ENCODE measurements at regions not wholly inside any gene's neighbourhood (a gene's known extent, or its start where the extent isn't known, plus 50 kb on each side); places are given as distances from the start of the nearest gene placed in this dataset.

DNA sequence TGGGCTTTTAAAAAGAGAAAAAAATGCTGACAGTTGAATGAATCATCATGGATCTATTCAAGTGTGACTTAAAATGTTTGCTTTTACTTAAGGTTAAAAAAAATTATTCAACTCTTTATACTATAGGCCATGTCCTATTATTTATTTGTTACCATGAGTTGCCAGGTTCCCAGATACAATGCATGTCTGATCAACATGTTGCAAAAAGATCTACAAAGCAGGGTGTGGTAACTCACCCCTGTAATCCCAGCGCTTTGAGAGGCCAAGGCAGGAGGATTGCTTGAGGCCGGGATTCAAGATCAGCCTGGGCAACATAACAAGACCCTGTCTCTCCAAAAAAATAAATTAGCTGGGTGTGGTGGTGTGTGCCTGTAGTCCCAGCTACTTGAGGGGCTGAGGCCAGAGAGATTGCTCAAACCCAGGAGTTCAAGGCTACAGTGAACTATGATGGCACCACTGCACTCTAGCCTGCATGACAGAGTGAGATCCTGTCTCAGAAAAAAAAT, 460.8 kb downstream of the BCAT1 start:
- TF ChIP-seq, protein P1, sequence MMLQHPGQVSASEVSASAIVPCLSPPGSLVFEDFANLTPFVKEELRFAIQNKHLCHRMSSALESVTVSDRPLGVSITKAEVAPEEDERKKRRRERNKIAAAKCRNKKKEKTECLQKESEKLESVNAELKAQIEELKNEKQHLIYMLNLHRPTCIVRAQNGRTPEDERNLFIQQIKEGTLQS (CRISPR knock-in tag; conservative IDR thresholded peaks at IDR 0.05): no peak
- TF ChIP-seq, protein P2, sequence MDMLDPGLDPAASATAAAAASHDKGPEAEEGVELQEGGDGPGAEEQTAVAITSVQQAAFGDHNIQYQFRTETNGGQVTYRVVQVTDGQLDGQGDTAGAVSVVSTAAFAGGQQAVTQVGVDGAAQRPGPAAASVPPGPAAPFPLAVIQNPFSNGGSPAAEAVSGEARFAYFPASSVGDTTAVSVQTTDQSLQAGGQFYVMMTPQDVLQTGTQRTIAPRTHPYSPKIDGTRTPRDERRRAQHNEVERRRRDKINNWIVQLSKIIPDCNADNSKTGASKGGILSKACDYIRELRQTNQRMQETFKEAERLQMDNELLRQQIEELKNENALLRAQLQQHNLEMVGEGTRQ (CRISPR knock-in tag; IDR thresholded peaks at IDR 0.05): no peak
- no peak for TF ChIP-seq CREB1 (CRISPR knock-in tag; IDR thresholded peaks at IDR 0.05)
- TF ChIP-seq, protein P3, sequence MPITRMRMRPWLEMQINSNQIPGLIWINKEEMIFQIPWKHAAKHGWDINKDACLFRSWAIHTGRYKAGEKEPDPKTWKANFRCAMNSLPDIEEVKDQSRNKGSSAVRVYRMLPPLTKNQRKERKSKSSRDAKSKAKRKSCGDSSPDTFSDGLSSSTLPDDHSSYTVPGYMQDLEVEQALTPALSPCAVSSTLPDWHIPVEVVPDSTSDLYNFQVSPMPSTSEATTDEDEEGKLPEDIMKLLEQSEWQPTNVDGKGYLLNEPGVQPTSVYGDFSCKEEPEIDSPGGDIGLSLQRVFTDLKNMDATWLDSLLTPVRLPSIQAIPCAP (CRISPR knock-in tag; IDR thresholded peaks at IDR 0.05): no peak
- TF ChIP-seq, protein P4, sequence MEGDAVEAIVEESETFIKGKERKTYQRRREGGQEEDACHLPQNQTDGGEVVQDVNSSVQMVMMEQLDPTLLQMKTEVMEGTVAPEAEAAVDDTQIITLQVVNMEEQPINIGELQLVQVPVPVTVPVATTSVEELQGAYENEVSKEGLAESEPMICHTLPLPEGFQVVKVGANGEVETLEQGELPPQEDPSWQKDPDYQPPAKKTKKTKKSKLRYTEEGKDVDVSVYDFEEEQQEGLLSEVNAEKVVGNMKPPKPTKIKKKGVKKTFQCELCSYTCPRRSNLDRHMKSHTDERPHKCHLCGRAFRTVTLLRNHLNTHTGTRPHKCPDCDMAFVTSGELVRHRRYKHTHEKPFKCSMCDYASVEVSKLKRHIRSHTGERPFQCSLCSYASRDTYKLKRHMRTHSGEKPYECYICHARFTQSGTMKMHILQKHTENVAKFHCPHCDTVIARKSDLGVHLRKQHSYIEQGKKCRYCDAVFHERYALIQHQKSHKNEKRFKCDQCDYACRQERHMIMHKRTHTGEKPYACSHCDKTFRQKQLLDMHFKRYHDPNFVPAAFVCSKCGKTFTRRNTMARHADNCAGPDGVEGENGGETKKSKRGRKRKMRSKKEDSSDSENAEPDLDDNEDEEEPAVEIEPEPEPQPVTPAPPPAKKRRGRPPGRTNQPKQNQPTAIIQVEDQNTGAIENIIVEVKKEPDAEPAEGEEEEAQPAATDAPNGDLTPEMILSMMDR (IDR thresholded peaks at IDR 0.05): no peak
- no peak for TF ChIP-seq FOXK1 (CRISPR knock-in tag; IDR thresholded peaks at IDR 0.05)
- TF ChIP-seq RELA (CRISPR knock-in tag; IDR thresholded peaks at IDR 0.05; ENCODE audit: borderline replicate concordance): no peak
- TF ChIP-seq, protein P5, sequence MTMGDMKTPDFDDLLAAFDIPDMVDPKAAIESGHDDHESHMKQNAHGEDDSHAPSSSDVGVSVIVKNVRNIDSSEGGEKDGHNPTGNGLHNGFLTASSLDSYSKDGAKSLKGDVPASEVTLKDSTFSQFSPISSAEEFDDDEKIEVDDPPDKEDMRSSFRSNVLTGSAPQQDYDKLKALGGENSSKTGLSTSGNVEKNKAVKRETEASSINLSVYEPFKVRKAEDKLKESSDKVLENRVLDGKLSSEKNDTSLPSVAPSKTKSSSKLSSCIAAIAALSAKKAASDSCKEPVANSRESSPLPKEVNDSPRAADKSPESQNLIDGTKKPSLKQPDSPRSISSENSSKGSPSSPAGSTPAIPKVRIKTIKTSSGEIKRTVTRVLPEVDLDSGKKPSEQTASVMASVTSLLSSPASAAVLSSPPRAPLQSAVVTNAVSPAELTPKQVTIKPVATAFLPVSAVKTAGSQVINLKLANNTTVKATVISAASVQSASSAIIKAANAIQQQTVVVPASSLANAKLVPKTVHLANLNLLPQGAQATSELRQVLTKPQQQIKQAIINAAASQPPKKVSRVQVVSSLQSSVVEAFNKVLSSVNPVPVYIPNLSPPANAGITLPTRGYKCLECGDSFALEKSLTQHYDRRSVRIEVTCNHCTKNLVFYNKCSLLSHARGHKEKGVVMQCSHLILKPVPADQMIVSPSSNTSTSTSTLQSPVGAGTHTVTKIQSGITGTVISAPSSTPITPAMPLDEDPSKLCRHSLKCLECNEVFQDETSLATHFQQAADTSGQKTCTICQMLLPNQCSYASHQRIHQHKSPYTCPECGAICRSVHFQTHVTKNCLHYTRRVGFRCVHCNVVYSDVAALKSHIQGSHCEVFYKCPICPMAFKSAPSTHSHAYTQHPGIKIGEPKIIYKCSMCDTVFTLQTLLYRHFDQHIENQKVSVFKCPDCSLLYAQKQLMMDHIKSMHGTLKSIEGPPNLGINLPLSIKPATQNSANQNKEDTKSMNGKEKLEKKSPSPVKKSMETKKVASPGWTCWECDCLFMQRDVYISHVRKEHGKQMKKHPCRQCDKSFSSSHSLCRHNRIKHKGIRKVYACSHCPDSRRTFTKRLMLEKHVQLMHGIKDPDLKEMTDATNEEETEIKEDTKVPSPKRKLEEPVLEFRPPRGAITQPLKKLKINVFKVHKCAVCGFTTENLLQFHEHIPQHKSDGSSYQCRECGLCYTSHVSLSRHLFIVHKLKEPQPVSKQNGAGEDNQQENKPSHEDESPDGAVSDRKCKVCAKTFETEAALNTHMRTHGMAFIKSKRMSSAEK (CRISPR knock-in tag; IDR thresholded peaks at IDR 0.05; ENCODE audit: borderline replicate concordance): no peak

Measured in WTC11 (cell line).